Liver (tissue), 8 donors: ENCODE measurements at regions not wholly inside any gene's neighbourhood (a gene's known extent, or its start where the extent isn't known, plus 50 kb on each side); places are given as distances from the start of the nearest gene placed in this dataset.

Experiments used
- DNase-seq: peaks from one replicate; pipeline ENCODE4 v3.0.0-alpha.2; 2017; ENCODE audit warnings: low spot score
- H3K27ac ChIP-seq, 2 donors: one replicate each; pipeline ENCODE4 v1.7.0; 2013; ENCODE audit warnings: inconsistent platforms in 2 of 2, low read length in 2 of 2, control low read depth in 1 of 2, low read depth in 1 of 2, mild to moderate bottlenecking in 1 of 2
- H3K27me3 ChIP-seq, 4 donors: one replicate each; pipeline versions ENCODE4 v1.6.1 to v1.7.0; 2013; ENCODE audit warnings: low read length in 3 of 4, inconsistent platforms in 1 of 4, mild to moderate bottlenecking in 1 of 4, moderate library complexity in 1 of 4; ENCODE audit not compliant: control insufficient read depth in 4 of 4, insufficient read depth in 4 of 4
- H3K36me3 ChIP-seq, 4 donors: one replicate each; pipeline versions ENCODE4 v1.6.1 to v1.7.0; 2013; ENCODE audit warnings: low read length in 3 of 4, mild to moderate bottlenecking in 3 of 4, low read depth in 1 of 4, moderate library complexity in 1 of 4; ENCODE audit not compliant: control insufficient read depth in 4 of 4, insufficient read depth in 3 of 4
- H3K4me1 ChIP-seq, 4 donors: one replicate each; pipeline versions ENCODE4 v1.6.1 to v1.7.0; 2013; ENCODE audit warnings: low read length in 3 of 4, mild to moderate bottlenecking in 3 of 4, moderate library complexity in 1 of 4; ENCODE audit not compliant: control insufficient read depth in 4 of 4, insufficient read depth in 4 of 4
- H3K4me3 ChIP-seq, 3 donors: one replicate each; pipeline versions ENCODE4 v1.6.1 to v1.7.0; 2013; ENCODE audit warnings: low read length in 3 of 3, control low read depth in 1 of 3, low read depth in 1 of 3, mild to moderate bottlenecking in 1 of 3
- H3K9ac ChIP-seq, 2 donors: one replicate each; pipeline ENCODE4 v1.7.0; 2013; ENCODE audit warnings: low read length in 2 of 2, mild to moderate bottlenecking in 2 of 2, moderate library complexity in 2 of 2, control low read depth in 1 of 2, low read depth in 1 of 2
- H3K9me3 ChIP-seq, 4 donors: one replicate each; pipeline versions ENCODE4 v1.6.1 to v1.7.0; 2013; ENCODE audit warnings: low read length in 3 of 4; ENCODE audit not compliant: control insufficient read depth in 4 of 4
- EGR1 ChIP-seq, 2 donors: IDR thresholded peaks; 2 replicates each; pipeline ENCODE4 v1.6.1; 2016 to 2018; ENCODE audit warnings: antibody characterized with exemption in 2 of 2, low read depth in 2 of 2
- FOXA2 ChIP-seq: IDR thresholded peaks from 2 replicates; pipeline ENCODE4 v1.6.1; 2016; ENCODE audit warnings: antibody characterized with exemption
- GABPA ChIP-seq, 2 donors: IDR thresholded peaks in 1 of 2; conservative IDR thresholded peaks in 1 of 2; 2 replicates each; pipeline ENCODE4 v1.6.1; 2016; ENCODE audit warnings: antibody characterized with exemption in 2 of 2, mild to moderate bottlenecking in 1 of 2, moderate library complexity in 1 of 2
- HNF4A ChIP-seq, 2 donors: conservative IDR thresholded peaks; 2 replicates each; pipeline ENCODE4 v1.6.1; 2016; ENCODE audit warnings: antibody characterized with exemption in 2 of 2, mild to moderate bottlenecking in 2 of 2
- HNF4G ChIP-seq: IDR thresholded peaks from 2 replicates; pipeline ENCODE4 v1.6.1; 2016; ENCODE audit warnings: antibody characterized with exemption
- JUND ChIP-seq, 2 donors: IDR thresholded peaks; 2 replicates each; pipeline ENCODE4 v1.6.1; 2016; ENCODE audit warnings: antibody characterized with exemption in 2 of 2
- NR2F2 ChIP-seq: IDR thresholded peaks from 2 replicates; pipeline ENCODE4 v1.6.1; 2016; ENCODE audit warnings: antibody characterized with exemption
- RAD21 ChIP-seq, 2 donors: IDR thresholded peaks; 2 replicates each; pipeline ENCODE4 v1.6.1; 2016; ENCODE audit warnings: antibody characterized with exemption in 2 of 2, mild to moderate bottlenecking in 2 of 2
- SP1 ChIP-seq: IDR thresholded peaks from 2 replicates; pipeline ENCODE4 v1.6.1; 2018; ENCODE audit warnings: antibody characterized with exemption, mild to moderate bottlenecking
- TAF1 ChIP-seq: conservative IDR thresholded peaks from 2 replicates; pipeline ENCODE4 v1.6.1; 2016; ENCODE audit warnings: antibody characterized with exemption, mild to moderate bottlenecking
- YY1 ChIP-seq: IDR thresholded peaks from 2 replicates; pipeline ENCODE4 v1.6.1; 2016; ENCODE audit warnings: antibody characterized with exemption, mild to moderate bottlenecking
- WGBS: extraction: QIAGEN DNeasy Blood & Tissue Kit; methylation state at CpG from one replicate; pipeline ENCODE4 v1.1.7; 2013; 5-methylcytosine and 5-hydroxymethylcytosine counted together
- TF ChIP-seq, protein P1 (sequence below): IDR thresholded peaks from 2 replicates; pipeline ENCODE4 v1.6.1; 2016; ENCODE audit warnings: antibody characterized with exemption
- TF ChIP-seq, protein P2 (sequence below): IDR thresholded peaks from 2 replicates; pipeline ENCODE4 v1.6.1; 2016; ENCODE audit warnings: antibody characterized with exemption, mild to moderate bottlenecking
- TF ChIP-seq, protein P3 (sequence below): IDR thresholded peaks from 2 replicates; pipeline ENCODE4 v1.6.1; 2016; ENCODE audit warnings: antibody characterized with exemption
- TF ChIP-seq, protein P4 (sequence below): fragments of 150-350 bp; IDR thresholded peaks from 2 replicates; pipeline ENCODE4 v1.5.1; 2017; ENCODE audit warnings: improper control_type of control experiment, low read depth, low read length; ENCODE audit not compliant: missing input control
- TF ChIP-seq, protein P5 (sequence below): IDR thresholded peaks from 2 replicates; pipeline ENCODE4 v1.6.1; 2016; ENCODE audit warnings: antibody characterized with exemption
- donor health status: healthy.
- donor health status: healthy.
- donor health status: healthy.
- donor health status: healthy.
- donor health status: healthy.

DNA sequence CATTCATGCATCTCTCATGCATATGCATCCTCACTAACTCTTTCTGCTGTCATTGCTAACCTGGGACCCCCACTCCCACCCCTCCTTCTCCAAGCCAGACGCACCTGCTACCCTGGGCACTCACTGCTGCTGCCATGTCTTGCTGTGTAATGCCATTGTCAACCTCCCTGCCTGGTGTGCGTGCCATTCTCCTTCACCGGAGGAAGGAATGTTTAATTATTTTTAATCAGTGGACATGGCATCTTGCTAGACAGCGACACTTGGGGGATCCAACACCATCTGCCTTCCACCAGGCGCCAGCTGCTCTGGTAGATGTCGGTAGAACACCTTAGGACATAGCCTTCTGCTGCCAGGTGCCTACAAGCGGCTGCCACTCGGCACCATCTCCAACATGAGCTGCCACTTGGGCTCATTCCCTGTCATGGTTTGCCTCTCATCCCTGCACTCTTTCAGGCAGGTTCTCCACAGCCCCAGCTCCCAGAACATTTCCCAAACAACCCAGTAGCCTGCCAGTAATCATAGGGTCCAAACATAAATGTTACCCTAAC is 306.9 kb downstream of the TTLL7 start:
- Histone ChIP-seq H3K27me3 (no peaks in the 10 kb centered on the region), H3K9me3 (no peaks in the 10 kb centered on the region), H3K4me1 (peaks cover 0 to 10% (median 8%) of the 10 kb centered on the region in 4 donors), H3K27ac (peak overlapping the region in 1 of 2 donors; percentile 31), H3K4me3 (peak overlapping the region in 1 of 3 donors; percentile 45), H3K9ac (no peak overlapping the region), H3K36me3 (no peaks in the 10 kb centered on the region)
- 98% methylated on average over 8 of the region's 8 CpGs for WGBS
- DNase-seq: no peak
- TF ChIP-seq TAF1 (no peak), YY1 (no peak), GABPA (IDR thresholded peaks at IDR 0.05 in 1 of 2, conservative IDR thresholded peaks at IDR 0.05 in 1 of 2) (no peak), SP1 (no peak), RAD21 (IDR thresholded peaks at IDR 0.05) (no peak), HNF4G (no peak), FOXA2 (no peak), EGR1 (IDR thresholded peaks at IDR 0.05; ENCODE audit: low read depth in 2 of 2) (no peak), HNF4A (conservative IDR thresholded peaks at IDR 0.05) (no peak), NR2F2 (no peak), JUND (IDR thresholded peaks at IDR 0.05) (no peak)
- TF ChIP-seq, protein P1, sequence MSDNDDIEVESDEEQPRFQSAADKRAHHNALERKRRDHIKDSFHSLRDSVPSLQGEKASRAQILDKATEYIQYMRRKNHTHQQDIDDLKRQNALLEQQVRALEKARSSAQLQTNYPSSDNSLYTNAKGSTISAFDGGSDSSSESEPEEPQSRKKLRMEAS: no peak
- TF ChIP-seq, protein P2, sequence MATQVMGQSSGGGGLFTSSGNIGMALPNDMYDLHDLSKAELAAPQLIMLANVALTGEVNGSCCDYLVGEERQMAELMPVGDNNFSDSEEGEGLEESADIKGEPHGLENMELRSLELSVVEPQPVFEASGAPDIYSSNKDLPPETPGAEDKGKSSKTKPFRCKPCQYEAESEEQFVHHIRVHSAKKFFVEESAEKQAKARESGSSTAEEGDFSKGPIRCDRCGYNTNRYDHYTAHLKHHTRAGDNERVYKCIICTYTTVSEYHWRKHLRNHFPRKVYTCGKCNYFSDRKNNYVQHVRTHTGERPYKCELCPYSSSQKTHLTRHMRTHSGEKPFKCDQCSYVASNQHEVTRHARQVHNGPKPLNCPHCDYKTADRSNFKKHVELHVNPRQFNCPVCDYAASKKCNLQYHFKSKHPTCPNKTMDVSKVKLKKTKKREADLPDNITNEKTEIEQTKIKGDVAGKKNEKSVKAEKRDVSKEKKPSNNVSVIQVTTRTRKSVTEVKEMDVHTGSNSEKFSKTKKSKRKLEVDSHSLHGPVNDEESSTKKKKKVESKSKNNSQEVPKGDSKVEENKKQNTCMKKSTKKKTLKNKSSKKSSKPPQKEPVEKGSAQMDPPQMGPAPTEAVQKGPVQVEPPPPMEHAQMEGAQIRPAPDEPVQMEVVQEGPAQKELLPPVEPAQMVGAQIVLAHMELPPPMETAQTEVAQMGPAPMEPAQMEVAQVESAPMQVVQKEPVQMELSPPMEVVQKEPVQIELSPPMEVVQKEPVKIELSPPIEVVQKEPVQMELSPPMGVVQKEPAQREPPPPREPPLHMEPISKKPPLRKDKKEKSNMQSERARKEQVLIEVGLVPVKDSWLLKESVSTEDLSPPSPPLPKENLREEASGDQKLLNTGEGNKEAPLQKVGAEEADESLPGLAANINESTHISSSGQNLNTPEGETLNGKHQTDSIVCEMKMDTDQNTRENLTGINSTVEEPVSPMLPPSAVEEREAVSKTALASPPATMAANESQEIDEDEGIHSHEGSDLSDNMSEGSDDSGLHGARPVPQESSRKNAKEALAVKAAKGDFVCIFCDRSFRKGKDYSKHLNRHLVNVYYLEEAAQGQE: no peak
- TF ChIP-seq, protein P3, sequence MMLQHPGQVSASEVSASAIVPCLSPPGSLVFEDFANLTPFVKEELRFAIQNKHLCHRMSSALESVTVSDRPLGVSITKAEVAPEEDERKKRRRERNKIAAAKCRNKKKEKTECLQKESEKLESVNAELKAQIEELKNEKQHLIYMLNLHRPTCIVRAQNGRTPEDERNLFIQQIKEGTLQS: no peak
- TF ChIP-seq, protein P4, sequence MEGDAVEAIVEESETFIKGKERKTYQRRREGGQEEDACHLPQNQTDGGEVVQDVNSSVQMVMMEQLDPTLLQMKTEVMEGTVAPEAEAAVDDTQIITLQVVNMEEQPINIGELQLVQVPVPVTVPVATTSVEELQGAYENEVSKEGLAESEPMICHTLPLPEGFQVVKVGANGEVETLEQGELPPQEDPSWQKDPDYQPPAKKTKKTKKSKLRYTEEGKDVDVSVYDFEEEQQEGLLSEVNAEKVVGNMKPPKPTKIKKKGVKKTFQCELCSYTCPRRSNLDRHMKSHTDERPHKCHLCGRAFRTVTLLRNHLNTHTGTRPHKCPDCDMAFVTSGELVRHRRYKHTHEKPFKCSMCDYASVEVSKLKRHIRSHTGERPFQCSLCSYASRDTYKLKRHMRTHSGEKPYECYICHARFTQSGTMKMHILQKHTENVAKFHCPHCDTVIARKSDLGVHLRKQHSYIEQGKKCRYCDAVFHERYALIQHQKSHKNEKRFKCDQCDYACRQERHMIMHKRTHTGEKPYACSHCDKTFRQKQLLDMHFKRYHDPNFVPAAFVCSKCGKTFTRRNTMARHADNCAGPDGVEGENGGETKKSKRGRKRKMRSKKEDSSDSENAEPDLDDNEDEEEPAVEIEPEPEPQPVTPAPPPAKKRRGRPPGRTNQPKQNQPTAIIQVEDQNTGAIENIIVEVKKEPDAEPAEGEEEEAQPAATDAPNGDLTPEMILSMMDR: no peak
- TF ChIP-seq, protein P5, sequence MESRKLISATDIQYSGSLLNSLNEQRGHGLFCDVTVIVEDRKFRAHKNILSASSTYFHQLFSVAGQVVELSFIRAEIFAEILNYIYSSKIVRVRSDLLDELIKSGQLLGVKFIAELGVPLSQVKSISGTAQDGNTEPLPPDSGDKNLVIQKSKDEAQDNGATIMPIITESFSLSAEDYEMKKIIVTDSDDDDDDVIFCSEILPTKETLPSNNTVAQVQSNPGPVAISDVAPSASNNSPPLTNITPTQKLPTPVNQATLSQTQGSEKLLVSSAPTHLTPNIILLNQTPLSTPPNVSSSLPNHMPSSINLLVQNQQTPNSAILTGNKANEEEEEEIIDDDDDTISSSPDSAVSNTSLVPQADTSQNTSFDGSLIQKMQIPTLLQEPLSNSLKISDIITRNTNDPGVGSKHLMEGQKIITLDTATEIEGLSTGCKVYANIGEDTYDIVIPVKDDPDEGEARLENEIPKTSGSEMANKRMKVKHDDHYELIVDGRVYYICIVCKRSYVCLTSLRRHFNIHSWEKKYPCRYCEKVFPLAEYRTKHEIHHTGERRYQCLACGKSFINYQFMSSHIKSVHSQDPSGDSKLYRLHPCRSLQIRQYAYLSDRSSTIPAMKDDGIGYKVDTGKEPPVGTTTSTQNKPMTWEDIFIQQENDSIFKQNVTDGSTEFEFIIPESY: no peak
